ENCODE measurements at regions not wholly inside any gene's neighbourhood (a gene's known extent, or its start where the extent isn't known, plus 50 kb on each side); places are given as distances from the start of the nearest gene placed in this dataset.

DNA sequence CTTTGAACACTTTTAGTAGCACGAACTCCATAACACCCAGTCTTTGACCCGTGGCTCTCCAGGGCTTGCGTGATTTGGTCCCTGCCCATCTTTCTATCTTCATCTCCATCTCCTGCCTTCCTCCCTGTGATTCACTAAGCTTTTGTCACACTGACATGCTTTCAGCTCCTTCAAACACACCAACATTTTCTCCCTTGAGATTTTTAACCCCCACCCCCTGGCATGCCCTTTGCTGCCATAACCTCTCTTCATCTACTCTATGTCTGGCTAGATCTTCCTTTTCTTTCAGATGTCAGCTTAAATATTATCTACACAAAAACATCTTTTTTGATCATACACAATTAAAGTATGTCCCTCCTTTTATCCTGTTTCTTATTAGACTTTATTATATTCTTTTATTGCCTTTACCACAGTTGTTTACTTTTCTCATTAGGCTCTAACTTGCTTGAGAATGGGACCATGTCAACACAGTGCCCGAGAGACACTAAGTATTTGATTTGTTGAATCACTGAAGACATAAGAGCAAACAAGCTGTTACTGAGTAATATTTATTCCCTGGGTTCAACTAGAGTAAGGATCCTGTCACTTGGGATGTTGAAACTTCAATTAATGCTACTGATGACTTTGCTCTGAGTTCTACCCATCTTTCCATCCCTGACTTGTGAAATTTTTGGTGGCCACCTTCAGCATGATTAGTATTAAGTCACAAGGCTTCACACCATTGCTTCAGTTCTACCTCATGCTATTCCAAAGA, 387.3 kb downstream of the LRIG3 start:
- intact Hi-C loops (cut with DNase I, micrococcal nuclease) = no loop called here
- Mint-ChIP-seq H3K27me3 (peaks cover 8% of the 10 kb centered on the region), H3K36me3 (ENCODE audit: low read depth) (no peaks in the 10 kb centered on the region), H3K9me3 (ENCODE audit: low read depth) (no peaks in the 10 kb centered on the region), H3K27ac (no peak overlapping the region), H3K4me3 (no peak overlapping the region), H3K4me1 (no peaks in the 10 kb centered on the region)
- DNase-seq (no peak), ATAC-seq (no peak)
- CTCF ChIA-PET = no interaction called here
- POLR2A ChIA-PET = no interaction called here

DNA sequence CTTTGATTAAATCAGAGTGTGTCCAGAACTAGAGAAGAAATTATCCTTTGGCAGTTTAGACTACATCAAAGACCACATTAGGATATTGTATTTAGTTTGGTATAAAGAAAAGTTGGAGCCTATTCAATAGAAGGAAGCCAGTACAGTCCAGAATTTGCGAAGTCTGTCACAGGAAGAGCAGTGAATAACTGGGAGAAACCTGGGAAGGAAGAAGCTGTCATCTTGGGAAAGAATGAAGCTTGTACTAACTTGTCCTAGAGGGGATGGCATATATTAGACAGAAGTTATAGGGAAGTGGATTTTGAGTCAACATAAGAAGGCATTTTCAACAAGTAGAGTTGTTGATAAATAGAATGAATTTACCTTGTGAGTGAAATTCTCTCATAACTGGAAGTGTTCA, 386.7 kb downstream of the LRIG3 start:
- intact Hi-C loops (cut with DNase I, micrococcal nuclease) = no loop called here

DNA sequence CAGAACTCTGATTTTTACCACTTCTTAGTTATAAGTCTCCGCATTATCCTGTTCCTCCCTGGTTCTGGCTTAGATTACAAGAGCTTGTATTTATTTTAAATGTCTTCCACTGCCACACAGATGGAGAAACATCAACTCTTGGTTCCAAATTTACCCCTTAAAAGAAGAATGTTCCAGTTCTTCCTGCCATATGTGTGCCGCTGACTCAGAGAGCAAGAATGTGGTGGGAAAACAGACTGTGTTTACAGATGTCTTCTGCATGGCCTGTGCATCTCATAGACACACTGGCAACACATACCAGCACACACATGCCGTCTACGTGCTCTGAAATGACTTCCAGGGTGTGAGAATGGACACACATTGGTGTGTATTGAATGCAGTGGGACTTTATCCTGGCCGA, 383.0 kb downstream of the LRIG3 start:
- Mint-ChIP-seq H3K4me1 (no peaks in the 10 kb centered on the region), H3K27ac (no peak overlapping the region), H3K4me3 (no peak overlapping the region), H3K36me3 (ENCODE audit: low read depth) (no peaks in the 10 kb centered on the region), H3K27me3 (peaks cover 11% of the 10 kb centered on the region), H3K9me3 (ENCODE audit: low read depth) (no peaks in the 10 kb centered on the region)
- ChIA-PET POLR2A (no interaction called here), CTCF (no interaction called here)
- DNase-seq = no peak
- no peak for ATAC-seq
- intact Hi-C loops (cut with DNase I, micrococcal nuclease) = no loop called here

More for the DNA sequence above, 386.7 kb downstream of the LRIG3 start:
- POLR2A ChIA-PET = no interaction called here
- Mint-ChIP-seq H3K4me3 (no peak overlapping the region), H3K27me3 (peaks cover 9% of the 10 kb centered on the region), H3K9me3 (ENCODE audit: low read depth) (no peaks in the 10 kb centered on the region), H3K27ac (no peak overlapping the region), H3K4me1 (no peaks in the 10 kb centered on the region), H3K36me3 (ENCODE audit: low read depth) (no peaks in the 10 kb centered on the region)
- DNase-seq (no peak), ATAC-seq (no peak)
- CTCF ChIA-PET = no interaction called here

DNA sequence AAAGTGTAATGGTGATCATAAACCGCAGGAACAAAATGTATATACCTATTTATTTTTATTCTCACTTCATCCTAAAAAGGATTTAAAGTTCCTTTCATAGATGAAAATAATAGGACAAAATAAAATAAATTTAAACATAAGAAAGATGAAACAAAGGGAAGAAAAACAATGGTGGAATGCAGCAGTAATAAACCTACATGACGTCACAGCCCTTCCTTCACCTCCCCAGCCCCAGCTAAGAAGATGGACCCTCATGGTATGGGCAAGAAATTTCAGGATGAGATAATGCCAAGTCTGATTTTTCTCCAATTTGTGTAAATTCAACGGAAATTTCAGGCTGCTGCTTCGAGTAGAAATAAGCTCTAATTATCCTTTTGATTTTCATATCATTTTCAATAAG, 381.0 kb downstream of the LRIG3 start:
- ATAC-seq = no peak
- intact Hi-C loops (cut with DNase I, micrococcal nuclease) = no loop called here
- CTCF ChIA-PET = no interaction called here

DNA sequence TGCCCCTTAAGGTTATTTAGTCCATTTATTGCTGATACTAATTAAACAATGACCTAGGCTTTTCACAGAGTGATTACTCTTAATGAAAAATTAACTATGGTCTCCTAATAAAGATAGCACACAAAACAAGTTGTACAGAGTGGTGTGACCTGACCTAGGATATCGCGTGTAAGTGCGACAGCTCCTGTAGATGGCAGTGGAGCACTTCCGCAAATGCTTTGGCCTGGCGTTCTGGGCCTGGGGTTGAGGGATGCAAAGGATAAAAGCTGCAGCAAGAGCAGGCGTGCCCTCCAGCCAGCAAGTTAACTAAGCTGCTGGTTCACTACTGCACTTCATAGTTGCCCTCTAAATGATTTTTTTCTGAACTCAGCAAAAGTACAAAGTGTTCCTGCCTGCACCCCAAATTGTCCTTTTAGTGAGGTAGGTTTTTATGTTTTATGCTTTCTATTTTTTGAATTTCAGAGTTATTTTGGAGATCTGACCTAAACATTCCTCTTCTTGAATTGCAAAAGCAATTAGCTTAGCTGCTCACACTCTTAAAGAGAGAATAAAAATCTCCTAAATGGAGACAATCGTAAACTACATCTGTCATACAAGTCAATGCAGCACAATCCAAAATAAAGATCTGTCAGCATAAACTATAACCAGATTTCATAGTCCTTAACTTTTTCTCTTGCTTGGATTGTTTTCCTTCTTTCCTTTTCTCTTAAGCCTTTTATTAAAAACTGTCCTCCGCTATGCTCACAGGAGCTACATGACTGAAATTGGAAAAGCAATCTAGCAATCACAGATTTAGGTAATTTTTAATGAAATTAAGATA, 379.6 kb downstream of the LRIG3 start:
- no peaks in the 10 kb centered on the region for H3K9me3 Mint-ChIP-seq (ENCODE audit: low read depth)
- no peak overlapping the region for H3K4me3 Mint-ChIP-seq
- POLR2A ChIA-PET = no interaction called here
- peaks cover 10% of the 10 kb centered on the region for H3K27me3 Mint-ChIP-seq
- DNase-seq = peak; percentile 52
- no peaks in the 10 kb centered on the region for H3K36me3 Mint-ChIP-seq (ENCODE audit: low read depth)
- CTCF ChIA-PET = interaction anchor here (0.7 to 1.5 kb wide), 4 partner anchors 54 to 610 kb away, joined by 3 to 8 read pairs (median 4); no protein-coding TSS in a partner anchor
- no peak for ATAC-seq
- H3K27ac Mint-ChIP-seq = no peak overlapping the region
- no peaks in the 10 kb centered on the region for H3K4me1 Mint-ChIP-seq
- intact Hi-C loops (cut with DNase I, micrococcal nuclease) = loop anchor here in 1 of 2 experiments (1.0 kb wide), 1 partner anchor 610 kb away; no protein-coding TSS in a partner anchor

More for the DNA sequence above, 381.0 kb downstream of the LRIG3 start:
- POLR2A ChIA-PET = no interaction called here
- H3K27me3 Mint-ChIP-seq = peaks cover 10% of the 10 kb centered on the region
- H3K4me1 Mint-ChIP-seq = no peaks in the 10 kb centered on the region
- H3K9me3 Mint-ChIP-seq (ENCODE audit: low read depth) = no peaks in the 10 kb centered on the region
- H3K27ac Mint-ChIP-seq = no peak overlapping the region
- no peaks in the 10 kb centered on the region for H3K36me3 Mint-ChIP-seq (ENCODE audit: low read depth)
- no peak overlapping the region for H3K4me3 Mint-ChIP-seq
- DNase-seq = no peak

DNA sequence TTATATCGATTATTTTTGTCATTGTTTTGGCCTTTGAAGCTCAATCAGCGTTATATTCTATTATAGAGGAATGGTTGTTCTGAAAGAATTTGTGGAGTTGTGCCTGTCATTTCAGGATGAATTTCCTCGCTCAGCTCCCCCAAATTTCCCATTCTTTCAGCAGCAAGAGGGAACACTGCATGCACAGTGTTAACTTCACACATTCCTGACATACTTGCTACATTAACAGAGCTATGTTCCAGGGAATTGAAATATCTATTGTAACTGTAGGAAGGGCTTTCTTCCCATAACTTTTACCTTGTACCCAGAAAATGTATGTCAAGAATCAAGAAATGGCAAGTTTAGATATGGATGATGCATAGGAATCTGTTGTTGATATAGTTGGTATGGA, 379.0 kb downstream of the LRIG3 start:
- H3K27ac Mint-ChIP-seq = no peak overlapping the region
- CTCF ChIA-PET = interaction anchor here (0.7 to 1.5 kb wide), 4 partner anchors 54 to 609 kb away, joined by 3 to 8 read pairs (median 4); no protein-coding TSS in a partner anchor
- no peak for DNase-seq
- H3K4me1 Mint-ChIP-seq = no peaks in the 10 kb centered on the region
- H3K36me3 Mint-ChIP-seq (ENCODE audit: low read depth) = no peaks in the 10 kb centered on the region
- H3K4me3 Mint-ChIP-seq = no peak overlapping the region
- intact Hi-C loops (cut with DNase I, micrococcal nuclease) = no loop called here
- H3K9me3 Mint-ChIP-seq (ENCODE audit: low read depth) = no peaks in the 10 kb centered on the region
- ATAC-seq = no peak
- POLR2A ChIA-PET = no interaction called here
- peaks cover 10% of the 10 kb centered on the region for H3K27me3 Mint-ChIP-seq

DNA sequence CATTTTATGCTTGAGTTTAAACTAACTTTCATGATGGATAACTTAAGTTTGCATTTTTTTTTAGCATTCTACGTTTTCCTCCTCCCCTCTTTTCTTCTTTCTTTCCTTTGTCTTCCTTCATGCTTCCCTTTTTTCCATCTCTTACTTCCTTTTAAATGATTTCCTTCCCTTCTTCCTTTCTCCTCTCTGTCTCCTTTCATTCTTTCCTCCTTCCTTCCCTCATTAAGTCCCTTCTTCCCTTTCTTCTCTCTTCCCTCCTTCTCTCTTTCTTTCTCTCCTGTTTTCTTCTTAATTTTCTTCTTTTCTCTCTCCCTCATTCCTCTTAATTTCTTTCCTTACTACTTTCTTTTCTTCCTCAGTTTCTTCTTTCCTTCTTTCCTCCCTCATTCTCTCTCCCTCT, 376.0 kb downstream of the LRIG3 start:
- no peak for ATAC-seq
- CTCF ChIA-PET = no interaction called here
- POLR2A ChIA-PET = no interaction called here

DNA sequence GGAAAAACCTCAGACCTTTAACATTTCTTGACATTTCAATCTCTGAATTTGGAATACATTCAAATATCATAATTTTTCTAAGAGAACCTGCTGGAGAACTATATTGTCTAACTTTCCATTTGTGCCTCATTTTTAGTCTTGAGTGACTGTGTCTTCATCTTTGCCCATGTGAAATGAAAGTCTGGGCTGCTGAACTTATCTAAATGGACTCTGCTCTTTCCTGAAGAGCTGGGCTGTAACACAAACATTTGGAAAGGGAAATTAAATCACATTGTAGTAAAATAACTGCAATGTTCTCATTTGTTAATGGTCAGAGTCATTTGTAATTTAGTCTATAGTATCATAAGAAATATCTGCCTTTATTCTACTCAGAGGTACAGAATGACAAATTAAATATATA, 373.1 kb downstream of the LRIG3 start:
- ChIA-PET CTCF (no interaction called here), POLR2A (no interaction called here)
- Mint-ChIP-seq H3K4me3 (no peak overlapping the region), H3K9me3 (ENCODE audit: low read depth) (no peaks in the 10 kb centered on the region), H3K4me1 (no peaks in the 10 kb centered on the region), H3K27me3 (peaks cover 2% of the 10 kb centered on the region), H3K27ac (no peak overlapping the region), H3K36me3 (ENCODE audit: low read depth) (no peaks in the 10 kb centered on the region)
- intact Hi-C loops (cut with DNase I, micrococcal nuclease) = no loop called here
- no peak for ATAC-seq
- DNase-seq = no peak

More for the DNA sequence above, 376.0 kb downstream of the LRIG3 start:
- H3K4me3 Mint-ChIP-seq = no peak overlapping the region
- H3K4me1 Mint-ChIP-seq = no peaks in the 10 kb centered on the region
- H3K27me3 Mint-ChIP-seq = peaks cover 4% of the 10 kb centered on the region
- H3K9me3 Mint-ChIP-seq (ENCODE audit: low read depth) = no peaks in the 10 kb centered on the region
- H3K27ac Mint-ChIP-seq = no peak overlapping the region
- no peaks in the 10 kb centered on the region for H3K36me3 Mint-ChIP-seq (ENCODE audit: low read depth)
- intact Hi-C loops (cut with DNase I, micrococcal nuclease) = no loop called here
- DNase-seq = no peak

DNA sequence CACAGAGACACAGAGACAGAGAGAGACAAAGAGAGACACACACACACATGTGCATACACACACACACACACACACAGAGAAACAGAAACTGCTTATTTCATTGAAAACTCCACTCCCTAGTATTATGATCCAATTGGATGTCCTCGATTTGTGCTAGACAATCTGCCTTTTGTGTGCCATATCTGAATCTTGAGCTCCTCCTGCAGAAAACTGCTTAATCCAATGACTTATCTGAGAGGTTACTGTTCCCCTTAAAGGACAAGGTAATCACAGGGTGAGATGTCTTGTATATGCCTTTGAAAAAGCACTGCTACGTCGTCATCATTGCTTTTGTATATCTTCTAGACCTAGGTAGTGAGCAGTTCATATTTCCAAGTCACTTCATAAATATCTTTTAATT, 371.5 kb downstream of the LRIG3 start:
- Mint-ChIP-seq H3K4me1 (no peaks in the 10 kb centered on the region), H3K36me3 (ENCODE audit: low read depth) (no peaks in the 10 kb centered on the region), H3K27me3 (peaks cover 2% of the 10 kb centered on the region), H3K9me3 (ENCODE audit: low read depth) (no peaks in the 10 kb centered on the region), H3K4me3 (no peak overlapping the region), H3K27ac (no peak overlapping the region)
- no peak for DNase-seq
- intact Hi-C loops (cut with DNase I, micrococcal nuclease) = no loop called here
- ChIA-PET POLR2A (no interaction called here), CTCF (no interaction called here)
- ATAC-seq = no peak

DNA sequence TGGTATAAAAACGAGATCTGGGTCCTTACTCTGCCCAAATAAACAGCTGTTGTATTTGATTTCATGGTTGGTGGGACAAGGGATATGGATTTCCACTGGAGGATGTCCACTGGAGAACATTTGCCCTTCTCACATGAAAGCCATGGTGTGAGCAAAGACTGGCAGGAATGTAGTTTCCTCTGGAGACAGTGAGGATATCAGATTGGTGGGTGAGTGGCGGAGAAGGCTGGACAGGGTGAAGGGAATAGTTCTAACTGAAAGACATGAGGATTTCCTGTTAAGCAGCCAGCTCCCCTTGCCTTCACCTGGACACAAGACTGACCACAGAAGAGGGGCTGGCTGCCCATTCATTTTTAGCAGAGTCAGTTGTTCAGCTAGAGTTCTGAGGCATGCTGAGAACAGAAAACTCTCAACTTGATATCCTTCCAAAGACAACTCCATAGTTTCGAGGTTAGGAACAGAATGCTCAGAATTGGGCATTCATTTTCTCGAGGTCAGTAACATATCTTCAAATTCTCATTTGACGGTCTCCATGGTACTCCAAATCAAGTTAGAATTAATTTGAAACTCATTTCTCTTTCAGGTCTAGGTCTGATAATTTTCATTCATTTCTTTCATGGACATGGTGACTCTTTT, 365.7 kb downstream of the LRIG3 start:
- Mint-ChIP-seq H3K27ac (no peak overlapping the region), H3K27me3 (peaks cover 5% of the 10 kb centered on the region), H3K4me1 (no peaks in the 10 kb centered on the region), H3K4me3 (no peak overlapping the region), H3K36me3 (ENCODE audit: low read depth) (no peaks in the 10 kb centered on the region), H3K9me3 (ENCODE audit: low read depth) (peaks cover 3% of the 10 kb centered on the region)
- intact Hi-C loops (cut with DNase I, micrococcal nuclease) = no loop called here
- DNase-seq (no peak), ATAC-seq (no peak)
- ChIA-PET CTCF (no interaction called here), POLR2A (no interaction called here)

DNA sequence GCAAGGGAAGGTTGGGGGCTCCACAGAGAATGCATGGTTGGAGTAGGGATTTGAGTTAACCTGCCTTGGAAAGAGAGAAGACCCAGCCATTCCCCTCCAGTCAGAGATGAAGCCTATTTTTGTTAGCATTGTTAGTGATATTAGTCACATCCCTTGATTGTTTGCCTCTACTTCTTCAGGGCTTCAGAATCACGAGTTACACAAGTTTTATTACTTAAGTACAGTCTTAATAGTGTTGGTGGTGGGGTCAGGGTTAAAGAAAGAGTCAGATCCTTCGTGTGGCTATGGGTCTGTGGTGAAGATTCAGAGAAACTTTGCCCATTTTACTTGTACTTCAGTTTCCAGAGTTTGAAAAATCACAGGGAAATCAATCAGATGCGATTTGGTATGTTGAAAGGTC, 363.1 kb downstream of the LRIG3 start:
- Mint-ChIP-seq H3K9me3 (ENCODE audit: low read depth) (peaks cover 3% of the 10 kb centered on the region), H3K36me3 (ENCODE audit: low read depth) (no peaks in the 10 kb centered on the region), H3K27ac (no peak overlapping the region), H3K4me1 (no peaks in the 10 kb centered on the region), H3K4me3 (no peak overlapping the region), H3K27me3 (peaks cover 5% of the 10 kb centered on the region)
- intact Hi-C loops (cut with DNase I, micrococcal nuclease) = no loop called here
- ATAC-seq (no peak), DNase-seq (no peak)
- ChIA-PET CTCF (no interaction called here), POLR2A (no interaction called here)

DNA sequence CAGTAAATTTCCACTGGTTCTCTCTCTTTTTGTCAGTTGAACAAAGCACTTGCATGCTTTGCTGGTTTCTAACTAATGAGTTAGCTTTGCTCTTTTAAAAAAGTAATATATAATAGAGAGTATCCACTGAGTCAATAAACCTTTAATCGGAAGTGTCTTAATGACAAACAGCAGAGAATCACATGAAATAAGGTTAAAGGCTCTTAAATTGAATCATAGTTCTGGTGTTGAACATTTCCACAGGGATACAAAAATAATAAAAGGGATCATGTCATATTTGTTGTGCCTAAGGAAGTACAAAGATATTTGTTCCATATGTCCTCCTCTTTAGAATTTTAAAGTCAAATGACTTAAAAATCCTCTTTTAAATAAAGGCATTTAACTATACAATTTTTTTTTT, 362.6 kb downstream of the LRIG3 start:
- peaks cover 5% of the 10 kb centered on the region for H3K27me3 Mint-ChIP-seq
- H3K9me3 Mint-ChIP-seq (ENCODE audit: low read depth) = peaks cover 3% of the 10 kb centered on the region
- intact Hi-C loops (cut with DNase I, micrococcal nuclease) = no loop called here
- ChIA-PET CTCF (interaction anchor here (0.7 kb wide), 1 partner anchor 33 kb away, joined by 3 read pairs; no protein-coding TSS in a partner anchor), POLR2A (no interaction called here)
- H3K27ac Mint-ChIP-seq = no peak overlapping the region
- H3K4me1 Mint-ChIP-seq = no peaks in the 10 kb centered on the region
- H3K4me3 Mint-ChIP-seq = no peak overlapping the region
- no peaks in the 10 kb centered on the region for H3K36me3 Mint-ChIP-seq (ENCODE audit: low read depth)
- DNase-seq (no peak), ATAC-seq (no peak)

Data from activated CD4-positive, alpha-beta T cell treated with anti-CD3 and anti-CD28 coated beads for 36 hours (primary cell).